HG02610 (cell line): ENCODE measurements at regions not wholly inside any gene's neighbourhood (a gene's known extent, or its start where the extent isn't known, plus 50 kb on each side); places are given as distances from the start of the nearest gene placed in this dataset.
A peak's percentile ranks its signal among the peaks of the same experiment; 100 is the strongest.

Experiments used
- ATAC-seq: cut with Tn5 transposase; IDR thresholded peaks from one replicate; pipeline ENCODE4 v1.9.1; 2021; ENCODE audit warnings: mild to moderate bottlenecking, moderate library complexity; ENCODE audit not compliant: unreplicated experiment

- no peak for ATAC-seq
Measured at GRCh38 chr18:10265560-10266333, 188.7 kb upstream of the APCDD1 start.

- ATAC-seq: no peak
Measured at GRCh38 chr18:10266334-10266590, 188.2 kb upstream of the APCDD1 start.

- ATAC-seq: no peak
Measured at GRCh38 chr18:10269261-10269660, 185.2 kb upstream of the APCDD1 start.

GRCh38 chr18:10270151-10270571, 184.3 kb upstream of the APCDD1 start:
- no peak for ATAC-seq

- no peak for ATAC-seq
Measured at GRCh38 chr18:10271481-10271880, 183.0 kb upstream of the APCDD1 start.

- ATAC-seq: no peak
Measured at GRCh38 chr18:10274301-10274700, 180.1 kb upstream of the APCDD1 start.

GRCh38 chr18:10275486-10275885, 178.9 kb upstream of the APCDD1 start:
- no peak for ATAC-seq

- no peak for ATAC-seq
Measured at GRCh38 chr18:10278265-10278664, 176.2 kb upstream of the APCDD1 start.

- no peak for ATAC-seq
Measured at GRCh38 chr18:10279471-10279870, 175.0 kb upstream of the APCDD1 start.

- ATAC-seq: no peak
Measured at GRCh38 chr18:10279905-10280644, 174.4 kb upstream of the APCDD1 start.

GRCh38 chr18:10284540-10285282, 169.7 kb upstream of the APCDD1 start:
- no peak for ATAC-seq

- ATAC-seq: peak; percentile 48
Measured at GRCh38 chr18:10285283-10285640, 169.2 kb upstream of the APCDD1 start.

- no peak for ATAC-seq
Measured at GRCh38 chr18:10286580-10287150, 167.8 kb upstream of the APCDD1 start.

GRCh38 chr18:10289251-10289650, 165.2 kb upstream of the APCDD1 start:
- ATAC-seq: no peak

- no peak for ATAC-seq
Measured at GRCh38 chr18:10289951-10290637, 164.3 kb upstream of the APCDD1 start.

- ATAC-seq: no peak
Measured at GRCh38 chr18:10290638-10291235, 163.7 kb upstream of the APCDD1 start.

- no peak for ATAC-seq
Measured at GRCh38 chr18:10291568-10291981, 162.9 kb upstream of the APCDD1 start.

GRCh38 chr18:10293966-10294365, 160.5 kb upstream of the APCDD1 start:
- ATAC-seq: no peak

- ATAC-seq: no peak
Measured at GRCh38 chr18:10295751-10296150, 158.7 kb upstream of the APCDD1 start.

GRCh38 chr18:10296491-10296890, 157.9 kb upstream of the APCDD1 start:
- ATAC-seq: no peak

GRCh38 chr18:10297086-10297485, 157.3 kb upstream of the APCDD1 start:
- ATAC-seq: no peak
